ENCODE measurements at regions not wholly inside any gene's neighbourhood (a gene's known extent, or its start where the extent isn't known, plus 50 kb on each side); places are given as distances from the start of the nearest gene placed in this dataset.
A peak's percentile ranks its signal among the peaks of the same experiment; 100 is the strongest.

GRCh38 chrX:33465137-33465536, 253.8 kb upstream of the DMD start:
- no peak for DNase-seq

GRCh38 chrX:33457102-33457501, 245.8 kb upstream of the DMD start:
- no peak for DNase-seq

- DNase-seq, result no peak
Observed at GRCh38 chrX:33447285-33447684, 235.9 kb upstream of the DMD start.

GRCh38 chrX:33434256-33435092, 223.1 kb upstream of the DMD start:
- peak; percentile 12 for DNase-seq

- DNase-seq, result no peak
Observed at GRCh38 chrX:33416273-33416805, 205.0 kb upstream of the DMD start.

- DNase-seq, result no peak
Observed at GRCh38 chrX:33415459-33415858, 204.1 kb upstream of the DMD start.

GRCh38 chrX:33385546-33385945, 174.2 kb upstream of the DMD start:
- no peak for DNase-seq

GRCh38 chrX:33379839-33380238, 168.5 kb upstream of the DMD start:
- no peak for DNase-seq

- no peak for DNase-seq
Observed at GRCh38 chrX:33357606-33358005, 146.3 kb upstream of the DMD start.

- DNase-seq, result peak; percentile 37
Observed at GRCh38 chrX:33339219-33339618, 127.9 kb upstream of the DMD start.

- peak; percentile 33 for DNase-seq
Observed at GRCh38 chrX:33336783-33337182, 125.4 kb upstream of the DMD start.

- DNase-seq, result no peak
Observed at GRCh38 chrX:33333271-33333670, 121.9 kb upstream of the DMD start.

GRCh38 chrX:33330798-33331197, 119.4 kb upstream of the DMD start:
- DNase-seq, result no peak

GRCh38 chrX:33324099-33324498, 112.8 kb upstream of the DMD start:
- DNase-seq, result no peak

GRCh38 chrX:33307911-33308354, 96.6 kb upstream of the DMD start:
- DNase-seq, result no peak

- no peak for DNase-seq
Observed at GRCh38 chrX:33298622-33299021, 87.3 kb upstream of the DMD start.

GRCh38 chrX:33285550-33285949, 74.2 kb upstream of the DMD start:
- DNase-seq, result no peak

- DNase-seq, result no peak
Observed at GRCh38 chrX:33277046-33277445, 65.7 kb upstream of the DMD start.

- no peak for DNase-seq
Observed at GRCh38 chrX:33273535-33273934, 62.2 kb upstream of the DMD start.

- no peak for DNase-seq
Observed at GRCh38 chrX:33272986-33273385, 61.6 kb upstream of the DMD start.
